ENCODE measurements at regions not wholly inside any gene's neighbourhood (a gene's known extent, or its start where the extent isn't known, plus 50 kb on each side); places are given as distances from the start of the nearest gene placed in this dataset.

GRCh38 chr19:31959527-31960018 lies 385.8 kb upstream of the ZNF507 start:
- peaks cover 7% of the 10 kb centered on the region; the same call in 1 of the 2 replicates for H3K36me3 Mint-ChIP-seq (ENCODE audit: low read depth)
- H3K4me3 Mint-ChIP-seq = no peak overlapping the region
- DNase-seq = no peak
- TF ChIP-seq CTCF (IDR thresholded peaks at IDR 0.05) = no peak
- peaks cover 69% of the 10 kb centered on the region for H3K9me3 Mint-ChIP-seq
- peaks cover 2% of the 10 kb centered on the region; the same call in 1 of the 2 replicates for H3K27me3 Mint-ChIP-seq (ENCODE audit: insufficient read depth)
- no peaks in the 10 kb centered on the region for H3K4me1 Mint-ChIP-seq (ENCODE audit: low read depth)
- H3K27ac Mint-ChIP-seq = no peak overlapping the region

- no peak for DNase-seq
- Mint-ChIP-seq H3K36me3 (ENCODE audit: low read depth) (peaks cover 7% of the 10 kb centered on the region; the same call in 1 of the 2 replicates), H3K4me1 (ENCODE audit: low read depth) (no peaks in the 10 kb centered on the region), H3K9me3 (peaks cover 75% of the 10 kb centered on the region), H3K27me3 (ENCODE audit: insufficient read depth) (peaks cover 2% of the 10 kb centered on the region; the same call in 1 of the 2 replicates), H3K4me3 (no peak overlapping the region), H3K27ac (no peak overlapping the region)
- no peak for TF ChIP-seq CTCF (IDR thresholded peaks at IDR 0.05)
Observed at GRCh38 chr19:31960474-31960873, 384.9 kb upstream of the ZNF507 start.

- no peak for TF ChIP-seq CTCF (IDR thresholded peaks at IDR 0.05)
- no peak for DNase-seq
- Mint-ChIP-seq H3K36me3 (ENCODE audit: low read depth) (peaks cover 7% of the 10 kb centered on the region; the same call in 1 of the 2 replicates), H3K4me3 (no peak overlapping the region), H3K4me1 (ENCODE audit: low read depth) (no peaks in the 10 kb centered on the region), H3K27me3 (ENCODE audit: insufficient read depth) (peaks cover 2% of the 10 kb centered on the region; the same call in 1 of the 2 replicates), H3K9me3 (peaks cover 71% of the 10 kb centered on the region), H3K27ac (no peak overlapping the region)
Observed at GRCh38 chr19:31961191-31961590, 384.2 kb upstream of the ZNF507 start.

- Mint-ChIP-seq H3K4me1 (ENCODE audit: low read depth) (no peaks in the 10 kb centered on the region), H3K27me3 (ENCODE audit: insufficient read depth) (peaks cover 2% of the 10 kb centered on the region; the same call in 1 of the 2 replicates), H3K27ac (no peak overlapping the region), H3K36me3 (ENCODE audit: low read depth) (peaks cover 7% of the 10 kb centered on the region; the same call in 1 of the 2 replicates), H3K4me3 (no peak overlapping the region), H3K9me3 (peaks cover 72% of the 10 kb centered on the region)
- no peak for TF ChIP-seq CTCF (IDR thresholded peaks at IDR 0.05)
- DNase-seq = no peak
Observed at GRCh38 chr19:31961667-31962066, 383.7 kb upstream of the ZNF507 start.

- Mint-ChIP-seq H3K4me3 (no peak overlapping the region), H3K27ac (no peak overlapping the region), H3K36me3 (ENCODE audit: low read depth) (peaks cover 7% of the 10 kb centered on the region; the same call in 1 of the 2 replicates), H3K4me1 (ENCODE audit: low read depth) (no peaks in the 10 kb centered on the region), H3K27me3 (ENCODE audit: insufficient read depth) (peaks cover 2% of the 10 kb centered on the region; the same call in 1 of the 2 replicates), H3K9me3 (peaks cover 68% of the 10 kb centered on the region)
- TF ChIP-seq CTCF (IDR thresholded peaks at IDR 0.05) = no peak
- no peak for DNase-seq
Observed at GRCh38 chr19:31962561-31962996, 382.8 kb upstream of the ZNF507 start.

Measured in HFFc6 (cell line).